Adrenal gland (tissue), 5 donors: ENCODE measurements at regions not wholly inside any gene's neighbourhood (a gene's known extent, or its start where the extent isn't known, plus 50 kb on each side); places are given as distances from the start of the nearest gene placed in this dataset.

ENCODE experiments used
- POLR2A ChIP-seq, 2 donors: fragments of 450-650 bp; IDR thresholded peaks; one replicate each; pipeline ENCODE4 v1.6.1; 2017; ENCODE audit warnings: antibody characterized with exemption in 2 of 2, mild to moderate bottlenecking in 2 of 2, moderate library complexity in 1 of 2
- TF ChIP-seq, protein P1 (sequence below), 6 experiments: fragments of 450-650 bp in 4 of 6; fragments of 200-600 bp in 2 of 6; sonication (generic) in 1 of 6; IDR thresholded peaks; 1 replicate in 5 of 6; 2 replicates in 1 of 6; pipeline versions ENCODE4 v1.5.1 to v1.8.0; 2016 to 2021; ENCODE audit warnings: antibody characterized with exemption in 6 of 6, mild to moderate bottlenecking in 2 of 6, moderate library complexity in 1 of 6
- donor health status: DM: no; HTN: no; CAD: no.

GRCh38 chr14:44041700-44042099 lies 465.4 kb downstream of the FSCB start:
- TF ChIP-seq, protein P1, sequence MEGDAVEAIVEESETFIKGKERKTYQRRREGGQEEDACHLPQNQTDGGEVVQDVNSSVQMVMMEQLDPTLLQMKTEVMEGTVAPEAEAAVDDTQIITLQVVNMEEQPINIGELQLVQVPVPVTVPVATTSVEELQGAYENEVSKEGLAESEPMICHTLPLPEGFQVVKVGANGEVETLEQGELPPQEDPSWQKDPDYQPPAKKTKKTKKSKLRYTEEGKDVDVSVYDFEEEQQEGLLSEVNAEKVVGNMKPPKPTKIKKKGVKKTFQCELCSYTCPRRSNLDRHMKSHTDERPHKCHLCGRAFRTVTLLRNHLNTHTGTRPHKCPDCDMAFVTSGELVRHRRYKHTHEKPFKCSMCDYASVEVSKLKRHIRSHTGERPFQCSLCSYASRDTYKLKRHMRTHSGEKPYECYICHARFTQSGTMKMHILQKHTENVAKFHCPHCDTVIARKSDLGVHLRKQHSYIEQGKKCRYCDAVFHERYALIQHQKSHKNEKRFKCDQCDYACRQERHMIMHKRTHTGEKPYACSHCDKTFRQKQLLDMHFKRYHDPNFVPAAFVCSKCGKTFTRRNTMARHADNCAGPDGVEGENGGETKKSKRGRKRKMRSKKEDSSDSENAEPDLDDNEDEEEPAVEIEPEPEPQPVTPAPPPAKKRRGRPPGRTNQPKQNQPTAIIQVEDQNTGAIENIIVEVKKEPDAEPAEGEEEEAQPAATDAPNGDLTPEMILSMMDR (IDR thresholded peaks at IDR 0.05) = no peak
- no peak for TF ChIP-seq POLR2A (IDR thresholded peaks at IDR 0.05)
